Inferior parietal cortex (tissue), 1 donor: ENCODE measurements at regions not wholly inside any gene's neighbourhood (a gene's known extent, or its start where the extent isn't known, plus 50 kb on each side); places are given as distances from the start of the nearest gene placed in this dataset.
"Not testable (repeated sequence)": the region's sequence is repeated elsewhere in the genome, so short reads cannot be mapped to it uniquely, and the experiment has no call there.

Source experiments
- DNase-seq: peaks from one replicate; pipeline ENCODE4 v3.0.0-alpha.2; 2016; ENCODE audit errors: extremely low spot score

GRCh38 chr18:73452866-73453265 lies 585.1 kb upstream of the NETO1 start:
- DNase-seq: no peak

- DNase-seq: no peak
Measured at GRCh38 chr18:73446502-73446901, 578.7 kb upstream of the NETO1 start.

- no peak for DNase-seq
Measured at GRCh38 chr18:73431620-73432019, 563.8 kb upstream of the NETO1 start.

DNA sequence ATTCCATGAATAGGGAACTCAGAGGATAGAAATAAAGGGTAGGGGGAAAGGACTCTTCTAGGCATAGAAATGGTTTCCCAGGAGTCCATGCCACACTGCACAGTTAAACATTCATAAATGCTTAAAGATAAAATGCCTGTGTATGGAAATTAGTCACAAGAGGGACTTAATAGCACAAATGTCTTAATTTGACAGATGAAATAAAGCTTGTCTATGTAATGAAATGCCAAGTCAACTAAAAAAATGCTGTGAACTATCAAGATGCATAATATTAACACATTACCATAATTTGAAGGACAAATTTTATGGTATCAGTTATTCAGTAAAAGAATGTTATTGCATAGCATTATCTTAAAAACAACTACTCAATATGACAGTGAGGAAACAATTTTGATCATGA lies 553.2 kb upstream of the NETO1 start:
- no peak for DNase-seq

- DNase-seq: no peak
Measured at GRCh38 chr18:73419531-73419930, 551.7 kb upstream of the NETO1 start.

GRCh38 chr18:73414598-73414997 lies 546.8 kb upstream of the NETO1 start:
- no peak for DNase-seq

DNA sequence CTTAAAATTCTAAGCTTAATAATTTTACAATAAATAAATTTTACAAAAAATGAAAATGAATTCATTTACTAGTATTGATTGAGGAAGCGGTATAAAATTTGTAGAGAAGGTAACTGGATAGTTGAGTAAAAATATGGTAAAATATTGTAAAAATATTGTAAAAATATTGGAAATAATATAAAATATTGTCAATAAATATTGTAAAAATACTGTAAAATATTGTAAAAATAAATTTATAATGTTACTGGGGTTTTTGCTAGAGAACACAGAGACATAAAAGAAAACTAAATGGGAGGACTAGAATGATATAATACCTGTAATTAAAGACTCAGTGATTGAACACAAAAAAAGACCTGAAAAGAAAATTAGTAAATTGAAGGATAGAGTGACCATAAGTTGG lies 546.3 kb upstream of the NETO1 start:
- no peak for DNase-seq

DNA sequence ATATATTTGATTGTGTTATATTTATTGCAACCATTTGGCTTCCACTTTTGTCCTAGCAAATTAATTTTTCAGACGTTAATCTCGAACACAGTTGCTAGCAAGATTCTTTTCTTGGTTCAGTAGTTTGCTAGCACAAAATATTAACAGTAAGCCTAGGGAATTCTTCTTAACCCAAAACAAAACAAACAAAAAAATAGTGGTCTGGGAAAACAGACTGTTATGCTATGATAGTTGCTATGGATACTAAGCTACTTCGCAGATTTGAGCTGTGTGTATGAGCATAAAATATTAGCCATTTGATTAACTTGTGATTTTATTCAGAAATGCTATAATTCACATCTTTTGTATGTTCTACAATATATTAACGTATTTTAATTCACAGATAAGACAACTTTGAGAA lies 541.5 kb upstream of the NETO1 start:
- no peak for DNase-seq

- no peak for DNase-seq
Measured at GRCh38 chr18:73408469-73408868, 540.7 kb upstream of the NETO1 start.

- DNase-seq: no peak
Measured at GRCh38 chr18:73407506-73407905, 539.7 kb upstream of the NETO1 start.

DNA sequence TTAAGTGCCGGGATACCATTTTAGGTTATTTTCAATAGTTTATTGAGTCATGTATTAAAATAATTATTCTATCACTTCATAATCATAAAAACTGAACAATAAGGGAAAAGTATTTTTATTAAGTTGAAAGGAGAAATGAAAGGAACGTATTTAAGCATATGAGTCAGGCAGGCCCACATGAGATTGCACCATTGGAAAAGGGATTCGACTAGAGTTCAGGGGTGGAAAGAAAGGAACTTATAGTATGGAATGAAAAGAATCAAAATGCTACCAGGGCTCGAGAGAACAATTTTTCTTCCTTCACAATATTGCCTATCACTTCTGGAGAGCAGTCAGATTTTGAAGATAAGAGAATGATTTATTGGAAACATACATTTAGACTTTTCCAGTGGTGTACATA lies 516.5 kb upstream of the NETO1 start:
- no peak for DNase-seq

DNA sequence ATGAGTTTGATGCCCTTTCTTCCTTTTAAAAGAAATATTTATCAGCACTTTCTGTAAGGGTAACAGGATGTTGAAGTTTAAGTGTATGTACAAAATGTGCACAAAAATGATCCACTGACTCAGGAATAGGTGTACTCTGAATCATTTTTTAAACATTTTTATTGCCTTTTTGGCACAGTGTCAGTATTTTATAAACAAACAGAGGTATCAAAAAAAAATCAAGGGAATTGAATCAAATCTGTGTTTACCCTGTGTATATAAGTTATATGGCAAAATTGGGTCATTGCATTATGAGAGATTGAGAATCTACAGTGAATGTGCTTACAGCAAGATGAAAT lies 513.9 kb upstream of the NETO1 start:
- DNase-seq: no peak

GRCh38 chr18:73381016-73381698 lies 513.4 kb upstream of the NETO1 start:
- DNase-seq: no peak

DNA sequence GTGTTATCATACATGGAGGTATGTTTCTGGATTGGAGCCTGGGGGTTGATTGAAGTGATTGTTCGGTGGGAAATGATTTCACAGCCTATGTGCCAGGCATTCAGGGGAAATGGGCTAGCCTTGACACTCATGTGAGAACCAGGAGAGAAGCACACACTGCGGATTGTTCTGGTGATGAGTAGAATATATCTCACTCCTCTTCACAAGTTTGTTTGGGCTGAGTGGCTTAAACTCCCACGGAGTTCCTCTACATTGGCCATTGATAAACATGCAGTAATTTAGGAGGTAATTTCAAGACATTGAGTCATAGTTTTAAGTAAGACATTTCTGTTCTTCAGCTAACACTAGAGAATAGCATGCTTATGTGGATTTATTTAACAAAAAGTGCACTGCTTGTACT lies 498.9 kb upstream of the NETO1 start:
- DNase-seq: peak; percentile 24

GRCh38 chr18:73365018-73365417 lies 497.2 kb upstream of the NETO1 start:
- DNase-seq: no peak

- DNase-seq: no peak
Measured at GRCh38 chr18:73355121-73355520, 487.3 kb upstream of the NETO1 start.

- DNase-seq: no peak
Measured at GRCh38 chr18:73352546-73352945, 484.8 kb upstream of the NETO1 start.

DNA sequence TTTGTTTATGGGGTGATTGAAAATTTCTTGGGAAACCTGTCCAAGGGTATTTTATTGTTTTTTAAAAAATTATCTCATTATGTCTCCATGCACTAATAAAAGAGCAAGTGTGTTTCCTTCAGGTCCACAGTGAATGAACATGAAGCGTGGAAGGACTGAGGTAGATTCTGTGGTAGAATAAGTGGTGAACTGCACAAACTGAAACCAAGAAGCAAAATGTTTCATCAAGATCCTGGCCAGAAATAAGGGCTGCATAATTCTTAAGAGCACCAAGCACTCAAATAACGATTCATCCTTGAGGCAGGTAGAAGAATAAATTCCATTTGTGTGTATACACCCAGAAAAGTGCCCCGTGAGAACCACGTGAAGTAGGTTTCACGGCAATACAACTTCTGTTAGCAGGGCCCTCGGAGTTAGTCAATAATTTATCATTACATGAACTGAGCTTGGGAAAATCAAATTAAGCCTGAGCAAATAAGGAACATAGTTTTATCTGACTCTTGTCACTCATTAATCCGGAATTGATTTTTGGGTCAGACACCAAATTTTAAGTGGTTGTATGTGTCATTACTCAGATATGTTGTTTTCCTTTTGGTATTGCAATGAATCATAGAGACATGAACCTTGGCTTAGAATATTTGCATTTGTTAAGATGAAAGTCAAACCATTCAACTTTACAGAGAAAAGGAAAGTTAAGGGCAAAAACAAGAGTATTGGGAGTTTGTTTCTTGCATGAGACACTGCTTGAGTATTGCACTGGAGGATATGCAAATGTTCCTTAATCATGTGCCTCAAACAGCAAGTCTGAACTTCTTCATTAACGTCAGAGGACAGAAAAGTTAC lies 472.6 kb upstream of the NETO1 start:
- no peak for DNase-seq

- no peak for DNase-seq
Measured at GRCh38 chr18:73331212-73331772, 463.5 kb upstream of the NETO1 start.

GRCh38 chr18:73330106-73330505 lies 462.3 kb upstream of the NETO1 start:
- not testable (repeated sequence) for DNase-seq

- not testable (repeated sequence) for DNase-seq
Measured at GRCh38 chr18:73324187-73324831, 456.5 kb upstream of the NETO1 start.

- DNase-seq: no peak
Measured at GRCh38 chr18:73318739-73319479, 451.1 kb upstream of the NETO1 start.
